ENCODE measurements at regions not wholly inside any gene's neighbourhood (a gene's known extent, or its start where the extent isn't known, plus 50 kb on each side); places are given as distances from the start of the nearest gene placed in this dataset.

- peak overlapping the region; percentile 53 for H3K27ac ChIP-seq
- peak; percentile 56 for DNase-seq
Observed at GRCh38 chr11:103633068-103633788, 403.2 kb upstream of the DDI1 start.

DNA sequence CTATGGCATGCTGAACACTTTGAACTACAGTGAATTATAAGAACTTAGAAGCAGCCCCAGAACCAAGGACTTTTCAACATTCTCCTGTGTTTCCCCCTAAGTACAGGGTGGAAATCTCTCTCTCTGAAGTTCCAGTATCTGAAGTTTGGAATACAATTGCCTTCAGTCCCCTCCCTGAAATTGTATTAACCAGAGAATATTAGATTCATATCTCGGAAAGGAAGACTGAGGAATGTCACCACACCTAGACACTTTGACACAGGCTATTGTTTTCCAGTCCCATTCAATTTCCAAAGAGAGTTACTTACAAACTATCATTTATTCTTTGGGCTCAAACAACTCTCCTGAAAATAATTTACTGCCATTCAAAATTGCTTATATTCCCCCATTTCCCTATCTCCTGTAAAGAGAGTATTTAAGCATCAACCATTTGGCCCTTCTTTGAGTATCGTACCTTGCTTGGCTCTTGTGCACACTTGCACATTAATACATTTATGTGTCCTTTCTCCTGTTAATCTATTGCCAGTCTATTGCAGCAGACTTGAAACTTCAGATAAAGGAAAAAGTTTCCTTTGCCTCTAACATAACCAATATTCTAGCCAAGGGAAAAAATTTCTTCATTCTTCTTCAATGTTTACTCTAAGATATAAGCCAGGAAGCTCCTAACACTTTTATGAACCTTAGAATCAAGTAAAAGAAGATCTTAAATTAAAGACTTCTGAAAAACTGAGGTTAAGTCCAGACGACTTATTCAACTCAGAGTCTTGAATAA, 402.4 kb upstream of the DDI1 start:
- Histone ChIP-seq H2AFZ (0 out of 2 replicates have a peak overlapping the region, but pooled peaks have one; percentile 6), H3F3A (ENCODE audit: insufficient read depth) (peaks cover 36% of the 10 kb centered on the region), H3K4me2 (ENCODE audit: unreplicated experiment) (peak overlapping the region; percentile 16), H3K36me3 (ENCODE audit: low read depth) (no peaks in the 10 kb centered on the region), H3K79me2 (ENCODE audit: insufficient read depth) (no peaks in the 10 kb centered on the region), H3K4me3 (no peak overlapping the region), H4K20me1 (ENCODE audit: insufficient read depth) (no peaks in the 10 kb centered on the region), H3K27ac (peak overlapping the region; percentile 53), H3K9me2 (ENCODE audit: insufficient read depth) (no peaks in the 10 kb centered on the region), H3K9ac (no peak overlapping the region), H3K9me3 (ENCODE audit: low read depth) (no peaks in the 10 kb centered on the region), H3K4me1 (ENCODE audit: insufficient read depth) (peaks cover 40% of the 10 kb centered on the region), H3K27me3 (replicated peaks; ENCODE audit: insufficient read depth) (no peaks in the 10 kb centered on the region)
- in situ Hi-C loops (cut with MboI), result no loop called here
- WGBS, 2 experiments (ENCODE audit: low coverage in 1 of 2, low lambda C conversion rate in 2 of 2, missing lambda C conversion rate in 2 of 2), result 91 to 92% methylated on average over 3 of the region's 3 CpGs
- DNase-seq, result peak; percentile 20
- no peak for TF ChIP-seq EZH2phosphoT487 (IDR thresholded peaks at IDR 0.05; ENCODE audit: insufficient read depth, low read depth)
- no peak for TF ChIP-seq EZH2 (IDR thresholded peaks at IDR 0.05; ENCODE audit: insufficient read depth, poor library complexity, severe bottlenecking)

More at GRCh38 chr11:103633068-103633788, 403.2 kb upstream of the DDI1 start:
- no peaks in the 10 kb centered on the region for H3K79me2 ChIP-seq (ENCODE audit: insufficient read depth)
- H3K27me3 ChIP-seq (replicated peaks; ENCODE audit: insufficient read depth), result no peaks in the 10 kb centered on the region
- H3K36me3 ChIP-seq (ENCODE audit: low read depth), result no peaks in the 10 kb centered on the region
- no peak overlapping the region for H3K4me3 ChIP-seq
- H3K4me1 ChIP-seq (ENCODE audit: insufficient read depth), result peaks cover 40% of the 10 kb centered on the region
- peaks cover 36% of the 10 kb centered on the region for H3F3A ChIP-seq (ENCODE audit: insufficient read depth)
- H2AFZ ChIP-seq, result 0 out of 2 replicates have a peak overlapping the region, but pooled peaks have one; percentile 6
- H3K9ac ChIP-seq, result no peak overlapping the region
- 96 to 97% methylated on average over 1 of the region's 1 CpG for WGBS, 2 experiments (ENCODE audit: low coverage in 1 of 2, low lambda C conversion rate in 2 of 2, missing lambda C conversion rate in 2 of 2)
- H4K20me1 ChIP-seq (ENCODE audit: insufficient read depth), result no peaks in the 10 kb centered on the region
- peak overlapping the region; percentile 16 for H3K4me2 ChIP-seq (ENCODE audit: unreplicated experiment)
- in situ Hi-C loops (cut with MboI), result no loop called here
- no peaks in the 10 kb centered on the region for H3K9me2 ChIP-seq (ENCODE audit: insufficient read depth)
- no peaks in the 10 kb centered on the region for H3K9me3 ChIP-seq (ENCODE audit: low read depth)
- TF ChIP-seq EZH2phosphoT487 (IDR thresholded peaks at IDR 0.05; ENCODE audit: insufficient read depth, low read depth) (no peak), EZH2 (IDR thresholded peaks at IDR 0.05; ENCODE audit: insufficient read depth, poor library complexity, severe bottlenecking) (no peak)

GRCh38 chr11:103636232-103636631, 400.2 kb upstream of the DDI1 start:
- DNase-seq, result no peak
- no peaks in the 10 kb centered on the region for H3K9me2 ChIP-seq (ENCODE audit: insufficient read depth)
- H3F3A ChIP-seq (ENCODE audit: insufficient read depth), result peaks cover 31% of the 10 kb centered on the region
- no peak overlapping the region for H3K9ac ChIP-seq
- H3K4me2 ChIP-seq (ENCODE audit: unreplicated experiment), result no peak overlapping the region
- H3K9me3 ChIP-seq (ENCODE audit: low read depth), result no peaks in the 10 kb centered on the region
- no peak for TF ChIP-seq EZH2 (IDR thresholded peaks at IDR 0.05; ENCODE audit: insufficient read depth, poor library complexity, severe bottlenecking)
- no peak for TF ChIP-seq EZH2phosphoT487 (IDR thresholded peaks at IDR 0.05; ENCODE audit: insufficient read depth, low read depth)
- H3K27me3 ChIP-seq (replicated peaks; ENCODE audit: insufficient read depth), result no peaks in the 10 kb centered on the region
- no peak overlapping the region for H2AFZ ChIP-seq
- no peaks in the 10 kb centered on the region for H4K20me1 ChIP-seq (ENCODE audit: insufficient read depth)
- no peak overlapping the region for H3K27ac ChIP-seq
- no peak overlapping the region for H3K4me3 ChIP-seq
- H3K36me3 ChIP-seq (ENCODE audit: low read depth), result no peaks in the 10 kb centered on the region
- 63% methylated on average over 6 of the region's 6 CpGs for WGBS, 2 experiments (ENCODE audit: low coverage in 1 of 2, low lambda C conversion rate in 2 of 2, missing lambda C conversion rate in 2 of 2)
- in situ Hi-C loops (cut with MboI), result no loop called here
- H3K4me1 ChIP-seq (ENCODE audit: insufficient read depth), result peaks cover 40% of the 10 kb centered on the region
- no peaks in the 10 kb centered on the region for H3K79me2 ChIP-seq (ENCODE audit: insufficient read depth)

GRCh38 chr11:103637295-103637694, 399.1 kb upstream of the DDI1 start:
- Histone ChIP-seq H3K79me2 (ENCODE audit: insufficient read depth) (no peaks in the 10 kb centered on the region), H3K9me2 (ENCODE audit: insufficient read depth) (no peaks in the 10 kb centered on the region), H3K9ac (no peak overlapping the region), H3K27ac (peak overlapping the region; percentile 4; the same call in 1 of the 2 replicates), H3K4me1 (ENCODE audit: insufficient read depth) (peaks cover 31% of the 10 kb centered on the region), H3K36me3 (ENCODE audit: low read depth) (no peaks in the 10 kb centered on the region), H4K20me1 (ENCODE audit: insufficient read depth) (no peaks in the 10 kb centered on the region), H3K4me2 (ENCODE audit: unreplicated experiment) (no peak overlapping the region), H3K4me3 (no peak overlapping the region), H3F3A (ENCODE audit: insufficient read depth) (peaks cover 22% of the 10 kb centered on the region), H3K27me3 (replicated peaks; ENCODE audit: insufficient read depth) (no peaks in the 10 kb centered on the region), H3K9me3 (ENCODE audit: low read depth) (no peaks in the 10 kb centered on the region), H2AFZ (no peak overlapping the region)
- no peak for TF ChIP-seq EZH2 (IDR thresholded peaks at IDR 0.05; ENCODE audit: insufficient read depth, poor library complexity, severe bottlenecking)
- TF ChIP-seq EZH2phosphoT487 (IDR thresholded peaks at IDR 0.05; ENCODE audit: insufficient read depth, low read depth), result no peak
- peak; percentile 72 for DNase-seq
- in situ Hi-C loops (cut with MboI), result no loop called here
- WGBS, 2 experiments (ENCODE audit: low coverage in 1 of 2, low lambda C conversion rate in 2 of 2, missing lambda C conversion rate in 2 of 2), result 56 to 61% methylated on average over 2 of the region's 2 CpGs

Measured in GM23248 (cell line).